GM12891 (cell line): ENCODE measurements at regions not wholly inside any gene's neighbourhood (a gene's known extent, or its start where the extent isn't known, plus 50 kb on each side); places are given as distances from the start of the nearest gene placed in this dataset.

Source experiments
- DNase-seq: peaks from one replicate; pipeline ENCODE4 v3.0.0; 2011; ENCODE audit warnings: low spot score; ENCODE audit not compliant: insufficient read length
- FAIRE-seq: peaks from 2 replicates; lab custom pipeline; 2011; peaks lifted over from hg19 to GRCh38; lab: Jason Lieb, UNC
- PAX5 ChIP-seq: IDR thresholded peaks from 2 replicates; pipeline ENCODE4 v1.6.1; 2011; ENCODE audit warnings: low read length, moderate library complexity, mild to moderate bottlenecking; ENCODE audit not compliant: insufficient read depth, severe bottlenecking
- POLR2A ChIP-seq: IDR thresholded peaks from 2 replicates; pipeline ENCODE4 v1.6.1; 2011; ENCODE audit warnings: low read depth, low read length, control low read depth
- POLR2AphosphoS5 ChIP-seq: IDR thresholded peaks from 2 replicates; pipeline ENCODE4 v1.6.1; 2011; ENCODE audit warnings: low read depth, low read length, control low read depth
- POU2F2 ChIP-seq: IDR thresholded peaks from 2 replicates; pipeline ENCODE4 v1.6.1; 2011; ENCODE audit warnings: low read depth, mild to moderate bottlenecking, control low read depth, low read length, moderate library complexity
- SPI1 ChIP-seq: IDR thresholded peaks from 2 replicates; pipeline ENCODE4 v1.6.1; 2011; ENCODE audit warnings: low read depth, low read length, control low read depth
- TAF1 ChIP-seq: IDR thresholded peaks from 2 replicates; pipeline ENCODE4 v1.6.1; 2011; ENCODE audit warnings: low read depth, low read length, control low read depth

GRCh38 chr5:38776149-38776896 is 69.5 kb upstream of the OSMR start:
- no peak for DNase-seq
- TF ChIP-seq POLR2AphosphoS5 (no peak), POU2F2 (no peak), TAF1 (no peak), POLR2A (no peak), SPI1 (no peak)
- FAIRE-seq: no peak

GRCh38 chr5:38777111-38777510 is 68.7 kb upstream of the OSMR start:
- DNase-seq: no peak
- TF ChIP-seq TAF1 (no peak), POU2F2 (no peak), POLR2A (no peak), PAX5 (no peak), POLR2AphosphoS5 (no peak), SPI1 (no peak)
- FAIRE-seq: no peak

GRCh38 chr5:38780316-38780715 is 65.5 kb upstream of the OSMR start:
- no peak for DNase-seq
- no peak for FAIRE-seq

GRCh38 chr5:38780945-38781344 is 64.9 kb upstream of the OSMR start:
- DNase-seq (no peak), FAIRE-seq (no peak)
- TF ChIP-seq POLR2AphosphoS5 (no peak), POU2F2 (no peak), POLR2A (no peak), SPI1 (no peak), PAX5 (no peak), TAF1 (no peak)

More at GRCh38 chr5:38780316-38780715, 65.5 kb upstream of the OSMR start:
- TF ChIP-seq POLR2A (no peak), POLR2AphosphoS5 (no peak), TAF1 (no peak), PAX5 (no peak), POU2F2 (no peak), SPI1 (no peak)

GRCh38 chr5:38782180-38782835 is 63.5 kb upstream of the OSMR start:
- TF ChIP-seq SPI1 (no peak), POLR2A (no peak), PAX5 (no peak), TAF1 (no peak)
- FAIRE-seq: no peak
- DNase-seq: no peak

- FAIRE-seq: no peak
- DNase-seq: no peak
- no peak for TF ChIP-seq POLR2A
- TF ChIP-seq TAF1: no peak
- no peak for TF ChIP-seq SPI1
- no peak for TF ChIP-seq POU2F2
- no peak for TF ChIP-seq PAX5
- TF ChIP-seq POLR2AphosphoS5: no peak
These were observed 62.7 kb upstream of the OSMR start for GRCh38 chr5:38783011-38783561.

GRCh38 chr5:38789134-38789533 is 56.7 kb upstream of the OSMR start:
- TF ChIP-seq PAX5: no peak
- TF ChIP-seq POLR2AphosphoS5: no peak
- TF ChIP-seq TAF1: no peak
- no peak for TF ChIP-seq SPI1
- TF ChIP-seq POU2F2: no peak
- no peak for TF ChIP-seq POLR2A
- DNase-seq: no peak
- no peak for FAIRE-seq

- no peak for TF ChIP-seq SPI1
- no peak for TF ChIP-seq PAX5
- TF ChIP-seq POLR2AphosphoS5: no peak
- no peak for FAIRE-seq
- no peak for DNase-seq
These were observed 56.0 kb upstream of the OSMR start for GRCh38 chr5:38789777-38790176.

- DNase-seq: no peak
- TF ChIP-seq TAF1 (no peak), POLR2A (no peak), SPI1 (no peak), POU2F2 (no peak), PAX5 (no peak), POLR2AphosphoS5 (no peak)
- FAIRE-seq: no peak
These were observed 55.5 kb upstream of the OSMR start for GRCh38 chr5:38790268-38790667.
